HL-60 (cell line): ENCODE measurements at regions not wholly inside any gene's neighbourhood (a gene's known extent, or its start where the extent isn't known, plus 50 kb on each side); places are given as distances from the start of the nearest gene placed in this dataset.
A peak's percentile ranks its signal among the peaks of the same experiment; 100 is the strongest.

ENCODE experiments used
- DNase-seq, 2 experiments: peaks; one replicate each; pipeline ENCODE4 v3.0.0-alpha.2; 2010 to 2020; ENCODE audit warnings: low read depth in 1 of 2, low spot score in 1 of 2
- H3K27ac ChIP-seq: fragments of 250-450 bp; sonication (Bioruptor Pico); replicated peaks from 2 replicates; pipeline ENCODE4 v1.5.1; 2020; ENCODE audit warnings: mild to moderate bottlenecking, moderate library complexity
- H3K27me3 ChIP-seq: fragments of 250-450 bp; sonication (Bioruptor Pico); 2 replicates; pipeline ENCODE4 v1.5.1; 2021; ENCODE audit warnings: mild to moderate bottlenecking, moderate library complexity; ENCODE audit not compliant: insufficient read depth, poor library complexity, severe bottlenecking
- H3K4me3 ChIP-seq: replicated peaks from 2 replicates; pipeline ENCODE4 v1.5.1; 2011; ENCODE audit warnings: mild to moderate bottlenecking, control low read depth, low read length; ENCODE audit not compliant: insufficient read depth
- CTCF ChIP-seq: IDR thresholded peaks from one replicate; pipeline ENCODE4 v1.5.1; 2011; ENCODE audit warnings: low read length, control low read depth, inconsistent platforms; ENCODE audit not compliant: insufficient read depth
- GABPA ChIP-seq: IDR thresholded peaks from 2 replicates; pipeline ENCODE4 v1.6.1; 2012; ENCODE audit warnings: low read depth
- POLR2AphosphoS5 ChIP-seq: IDR thresholded peaks from 2 replicates; pipeline ENCODE4 v1.6.1; 2012; ENCODE audit warnings: low read depth
- REST ChIP-seq: IDR thresholded peaks from 2 replicates; pipeline ENCODE4 v1.6.1; 2012; ENCODE audit warnings: low read depth; ENCODE audit not compliant: insufficient replicate concordance
- SPI1 ChIP-seq: IDR thresholded peaks from 2 replicates; pipeline ENCODE4 v1.6.1; 2012; ENCODE audit warnings: low read depth, mild to moderate bottlenecking, borderline replicate concordance

DNA sequence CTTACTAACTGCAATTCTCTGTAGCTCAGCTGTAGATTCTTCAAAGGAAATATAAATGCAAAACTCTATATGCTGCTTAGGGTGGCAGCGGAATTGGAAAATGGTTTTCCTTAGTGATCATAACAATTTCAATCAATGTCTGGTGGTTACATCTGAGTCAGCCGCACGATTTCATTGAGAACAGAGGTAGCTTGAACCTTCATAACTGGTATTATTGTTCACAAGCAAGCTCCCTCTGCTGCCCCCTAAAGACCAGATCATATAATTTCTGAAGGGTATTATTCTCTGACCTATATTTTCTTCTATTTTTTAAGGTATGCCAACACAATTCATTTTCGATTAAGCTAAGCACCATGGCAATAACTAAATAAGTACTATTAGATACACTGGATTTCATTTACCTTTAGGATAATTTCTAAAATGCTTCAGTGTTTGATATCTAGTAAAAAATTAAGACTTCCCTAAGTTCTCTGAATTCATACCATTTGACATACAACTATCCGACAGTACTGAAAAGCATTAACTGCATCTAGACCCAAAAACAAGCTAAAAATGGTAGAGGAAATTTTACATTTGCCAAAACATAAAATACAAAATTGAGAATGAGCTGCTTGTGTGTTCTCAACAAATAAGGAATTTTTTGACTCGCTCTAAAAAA, 181.1 kb upstream of the SPEF2 start:
- no peak overlapping the region for H3K27ac ChIP-seq
- DNase-seq = peak in 1 of 2 experiments; percentile 36
- H3K4me3 ChIP-seq = no peak overlapping the region
- TF ChIP-seq CTCF (peak; percentile 8), POLR2AphosphoS5 (no peak)
- no peaks in the 10 kb centered on the region for H3K27me3 ChIP-seq

- H3K27ac ChIP-seq = peak overlapping the region; percentile 46
- DNase-seq = peak; percentile 47 to 49
- TF ChIP-seq CTCF = no peak
- no peak for TF ChIP-seq GABPA
- TF ChIP-seq REST = no peak
- no peak for TF ChIP-seq SPI1
- no peak for TF ChIP-seq POLR2AphosphoS5
- no peak overlapping the region for H3K4me3 ChIP-seq
- no peaks in the 10 kb centered on the region for H3K27me3 ChIP-seq
These were observed 187.1 kb upstream of the SPEF2 start for GRCh38 chr5:35430381-35431162.

- no peaks in the 10 kb centered on the region for H3K27me3 ChIP-seq
- DNase-seq = no peak
- H3K4me3 ChIP-seq = no peak overlapping the region
- TF ChIP-seq GABPA (no peak), REST (no peak)
- no peak overlapping the region for H3K27ac ChIP-seq
These were observed 189.9 kb upstream of the PRLR start for GRCh38 chr5:35420200-35420599.

GRCh38 chr5:35417040-35417439, 186.8 kb upstream of the PRLR start:
- TF ChIP-seq POLR2AphosphoS5 (no peak), CTCF (no peak), REST (no peak), GABPA (no peak), SPI1 (no peak)
- Histone ChIP-seq H3K4me3 (no peak overlapping the region), H3K27ac (no peak overlapping the region), H3K27me3 (no peaks in the 10 kb centered on the region)
- DNase-seq = no peak
